ENCODE measurements at regions not wholly inside any gene's neighbourhood (a gene's known extent, or its start where the extent isn't known, plus 50 kb on each side); places are given as distances from the start of the nearest gene placed in this dataset.

DNA sequence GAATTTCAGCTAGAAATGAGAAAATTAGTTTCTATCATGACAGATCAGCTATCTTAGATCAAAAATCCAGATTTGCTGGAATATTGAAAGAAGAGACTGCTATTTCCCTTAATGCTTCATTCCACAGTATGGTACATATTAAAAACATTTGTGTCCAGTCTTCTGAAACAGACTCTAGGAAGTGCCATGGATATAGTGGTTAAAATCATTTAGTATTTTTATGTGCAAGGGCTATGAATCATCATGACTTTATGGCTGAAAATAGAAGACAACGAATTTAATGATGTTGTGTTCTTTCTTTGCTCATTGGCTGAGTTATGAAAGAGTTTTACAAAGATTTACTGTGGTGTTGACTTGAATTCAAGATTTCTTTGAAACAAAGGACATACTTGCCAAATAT, 146.6 kb downstream of the ANKRD60 start:
- TF ChIP-seq EP300 (IDR thresholded peaks at IDR 0.05) = no peak
- TF ChIP-seq, protein P1, sequence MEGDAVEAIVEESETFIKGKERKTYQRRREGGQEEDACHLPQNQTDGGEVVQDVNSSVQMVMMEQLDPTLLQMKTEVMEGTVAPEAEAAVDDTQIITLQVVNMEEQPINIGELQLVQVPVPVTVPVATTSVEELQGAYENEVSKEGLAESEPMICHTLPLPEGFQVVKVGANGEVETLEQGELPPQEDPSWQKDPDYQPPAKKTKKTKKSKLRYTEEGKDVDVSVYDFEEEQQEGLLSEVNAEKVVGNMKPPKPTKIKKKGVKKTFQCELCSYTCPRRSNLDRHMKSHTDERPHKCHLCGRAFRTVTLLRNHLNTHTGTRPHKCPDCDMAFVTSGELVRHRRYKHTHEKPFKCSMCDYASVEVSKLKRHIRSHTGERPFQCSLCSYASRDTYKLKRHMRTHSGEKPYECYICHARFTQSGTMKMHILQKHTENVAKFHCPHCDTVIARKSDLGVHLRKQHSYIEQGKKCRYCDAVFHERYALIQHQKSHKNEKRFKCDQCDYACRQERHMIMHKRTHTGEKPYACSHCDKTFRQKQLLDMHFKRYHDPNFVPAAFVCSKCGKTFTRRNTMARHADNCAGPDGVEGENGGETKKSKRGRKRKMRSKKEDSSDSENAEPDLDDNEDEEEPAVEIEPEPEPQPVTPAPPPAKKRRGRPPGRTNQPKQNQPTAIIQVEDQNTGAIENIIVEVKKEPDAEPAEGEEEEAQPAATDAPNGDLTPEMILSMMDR (IDR thresholded peaks at IDR 0.05) = no peak
- TF ChIP-seq POLR2A (IDR thresholded peaks at IDR 0.05; ENCODE audit: low read depth) = no peak
- no peak for TF ChIP-seq POLR2AphosphoS5 (IDR thresholded peaks at IDR 0.05)
